ENCODE measurements at regions not wholly inside any gene's neighbourhood (a gene's known extent, or its start where the extent isn't known, plus 50 kb on each side); places are given as distances from the start of the nearest gene placed in this dataset.

DNA sequence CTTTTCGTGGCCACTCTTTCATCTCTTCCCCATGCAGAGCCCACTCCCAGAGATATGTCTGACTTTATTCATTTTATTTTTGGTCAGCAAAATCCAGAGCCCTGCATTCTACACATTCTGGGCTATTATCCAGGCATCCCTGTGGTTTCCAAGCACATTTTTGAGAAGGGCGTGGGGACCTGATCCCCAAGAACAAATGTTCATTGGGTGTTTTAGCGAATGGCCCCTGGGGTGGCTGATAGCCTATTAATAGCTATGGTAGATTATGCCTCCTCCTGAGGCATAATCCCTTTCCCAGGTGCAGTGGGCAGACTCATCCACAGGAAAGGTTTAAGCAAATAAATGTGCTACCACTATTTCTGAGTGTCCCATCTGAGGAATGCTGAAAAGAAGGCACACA is 511.8 kb upstream of the USP24 start:
- H3F3A ChIP-seq (ENCODE audit: low read depth) = no peaks in the 10 kb centered on the region
- no peaks in the 10 kb centered on the region for H3K36me3 ChIP-seq (ENCODE audit: insufficient read depth, low read length)
- H3K9ac ChIP-seq (ENCODE audit: low read depth, low read length, poor library complexity, severe bottlenecking) = no peak overlapping the region
- H4K20me1 ChIP-seq (ENCODE audit: insufficient read depth, low read length, poor library complexity, severe bottlenecking) = no peaks in the 10 kb centered on the region
- H2AFZ ChIP-seq (ENCODE audit: low read length) = no peak overlapping the region
- H3K27me3 ChIP-seq (ENCODE audit: insufficient read depth, low read length, poor library complexity, severe bottlenecking) = no peaks in the 10 kb centered on the region
- no peak overlapping the region for H3K4me3 ChIP-seq (ENCODE audit: low read length, poor library complexity, severe bottlenecking)
- no peaks in the 10 kb centered on the region for H3K4me1 ChIP-seq (ENCODE audit: insufficient read depth, low read length, poor library complexity, severe bottlenecking)
- TF ChIP-seq, protein P1, sequence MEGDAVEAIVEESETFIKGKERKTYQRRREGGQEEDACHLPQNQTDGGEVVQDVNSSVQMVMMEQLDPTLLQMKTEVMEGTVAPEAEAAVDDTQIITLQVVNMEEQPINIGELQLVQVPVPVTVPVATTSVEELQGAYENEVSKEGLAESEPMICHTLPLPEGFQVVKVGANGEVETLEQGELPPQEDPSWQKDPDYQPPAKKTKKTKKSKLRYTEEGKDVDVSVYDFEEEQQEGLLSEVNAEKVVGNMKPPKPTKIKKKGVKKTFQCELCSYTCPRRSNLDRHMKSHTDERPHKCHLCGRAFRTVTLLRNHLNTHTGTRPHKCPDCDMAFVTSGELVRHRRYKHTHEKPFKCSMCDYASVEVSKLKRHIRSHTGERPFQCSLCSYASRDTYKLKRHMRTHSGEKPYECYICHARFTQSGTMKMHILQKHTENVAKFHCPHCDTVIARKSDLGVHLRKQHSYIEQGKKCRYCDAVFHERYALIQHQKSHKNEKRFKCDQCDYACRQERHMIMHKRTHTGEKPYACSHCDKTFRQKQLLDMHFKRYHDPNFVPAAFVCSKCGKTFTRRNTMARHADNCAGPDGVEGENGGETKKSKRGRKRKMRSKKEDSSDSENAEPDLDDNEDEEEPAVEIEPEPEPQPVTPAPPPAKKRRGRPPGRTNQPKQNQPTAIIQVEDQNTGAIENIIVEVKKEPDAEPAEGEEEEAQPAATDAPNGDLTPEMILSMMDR (conservative IDR thresholded peaks at IDR 0.05; ENCODE audit: low read length) = no peak
- TF ChIP-seq EZH2phosphoT487 (IDR thresholded peaks at IDR 0.05; ENCODE audit: borderline replicate concordance) = no peak
- no peaks in the 10 kb centered on the region for H3K79me2 ChIP-seq (ENCODE audit: insufficient read depth, low read length)
- H3K9me2 ChIP-seq (replicated peaks; ENCODE audit: low read depth, low read length) = no peaks in the 10 kb centered on the region
- no peaks in the 10 kb centered on the region for H3K9me3 ChIP-seq (ENCODE audit: insufficient read depth, low read depth, low read length)
- H3K4me2 ChIP-seq (ENCODE audit: low read depth, low read length, poor library complexity, severe bottlenecking) = no peak overlapping the region

DNA sequence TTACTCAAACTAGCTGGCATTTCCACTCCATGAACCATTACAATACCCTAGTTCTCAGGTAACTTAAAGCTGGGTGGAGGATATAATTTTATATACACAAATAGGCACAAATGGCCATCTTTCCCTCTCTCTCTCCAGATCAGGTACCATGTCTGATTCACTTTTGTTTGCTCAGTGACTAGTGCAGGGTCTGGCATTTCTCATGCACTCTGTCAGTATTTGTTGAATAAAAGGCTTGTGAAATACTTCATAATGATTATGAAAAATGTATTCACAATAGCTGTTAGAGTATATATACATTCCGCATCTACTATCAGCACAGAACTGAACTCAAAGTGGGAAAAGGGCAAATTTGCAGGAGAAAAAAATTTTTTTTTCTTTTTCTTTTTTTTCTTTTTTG is 510.2 kb upstream of the USP24 start:
- Histone ChIP-seq H3K9ac (ENCODE audit: low read depth, low read length, poor library complexity, severe bottlenecking) (no peak overlapping the region), H3K4me2 (ENCODE audit: low read depth, low read length, poor library complexity, severe bottlenecking) (no peak overlapping the region)

DNA sequence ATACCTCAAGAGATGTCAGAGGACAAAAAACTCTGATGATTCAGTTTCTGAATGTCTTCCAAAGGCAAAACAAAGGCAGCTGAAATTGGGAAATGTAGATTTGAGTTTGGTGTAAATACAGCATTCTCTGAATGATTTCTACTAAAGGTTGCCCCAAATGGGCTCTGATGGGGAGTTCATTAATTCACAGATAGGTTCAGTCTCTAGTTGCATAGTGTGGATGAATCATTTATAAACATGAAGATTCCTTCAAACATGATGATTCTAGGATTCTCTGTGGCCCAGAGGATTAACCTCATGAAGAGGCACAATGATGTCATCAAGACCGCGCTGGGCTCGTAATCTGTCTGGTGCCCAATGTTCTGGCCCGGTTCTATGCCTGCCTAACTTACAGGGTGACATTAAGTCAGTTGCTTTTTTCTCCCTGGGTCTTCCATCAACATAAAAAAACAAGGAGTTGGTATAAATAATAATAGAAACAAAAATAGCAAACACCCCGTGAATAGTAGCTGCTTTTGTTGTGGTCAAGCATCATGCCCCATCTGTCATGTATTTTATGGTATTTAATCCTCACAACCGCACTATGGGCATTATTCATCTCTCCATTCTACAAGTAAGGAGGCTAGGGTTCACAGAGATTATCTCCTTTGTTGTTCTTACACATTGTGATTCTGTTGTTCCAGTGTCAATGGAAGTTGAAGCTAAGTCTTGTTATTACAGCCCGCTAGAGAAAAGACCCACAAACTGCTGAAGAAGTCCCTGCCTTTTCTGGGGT is 509.6 kb upstream of the USP24 start:
- TF ChIP-seq, protein P1 (conservative IDR thresholded peaks at IDR 0.05; ENCODE audit: low read length) = no peak
- TF ChIP-seq EZH2phosphoT487 (IDR thresholded peaks at IDR 0.05; ENCODE audit: borderline replicate concordance) = no peak
- Histone ChIP-seq H4K20me1 (ENCODE audit: insufficient read depth, low read length, poor library complexity, severe bottlenecking) (no peaks in the 10 kb centered on the region), H2AFZ (ENCODE audit: low read length) (no peak overlapping the region), H3K4me3 (ENCODE audit: low read length, poor library complexity, severe bottlenecking) (no peak overlapping the region), H3K27me3 (ENCODE audit: insufficient read depth, low read length, poor library complexity, severe bottlenecking) (no peaks in the 10 kb centered on the region), H3K4me2 (ENCODE audit: low read depth, low read length, poor library complexity, severe bottlenecking) (no peak overlapping the region), H3K9me2 (replicated peaks; ENCODE audit: low read depth, low read length) (no peaks in the 10 kb centered on the region), H3K79me2 (ENCODE audit: insufficient read depth, low read length) (no peaks in the 10 kb centered on the region), H3K9ac (ENCODE audit: low read depth, low read length, poor library complexity, severe bottlenecking) (no peak overlapping the region), H3K4me1 (ENCODE audit: insufficient read depth, low read length, poor library complexity, severe bottlenecking) (no peaks in the 10 kb centered on the region), H3K36me3 (ENCODE audit: insufficient read depth, low read length) (no peaks in the 10 kb centered on the region), H3F3A (ENCODE audit: low read depth) (no peaks in the 10 kb centered on the region), H3K9me3 (ENCODE audit: insufficient read depth, low read depth, low read length) (no peaks in the 10 kb centered on the region)

More for the DNA sequence above, 510.2 kb upstream of the USP24 start:
- no peaks in the 10 kb centered on the region for H4K20me1 ChIP-seq (ENCODE audit: insufficient read depth, low read length, poor library complexity, severe bottlenecking)
- no peaks in the 10 kb centered on the region for H3K9me2 ChIP-seq (replicated peaks; ENCODE audit: low read depth, low read length)
- H3K4me3 ChIP-seq (ENCODE audit: low read length, poor library complexity, severe bottlenecking) = no peak overlapping the region
- no peaks in the 10 kb centered on the region for H3F3A ChIP-seq (ENCODE audit: low read depth)
- H3K36me3 ChIP-seq (ENCODE audit: insufficient read depth, low read length) = no peaks in the 10 kb centered on the region
- no peak overlapping the region for H2AFZ ChIP-seq (ENCODE audit: low read length)
- no peaks in the 10 kb centered on the region for H3K79me2 ChIP-seq (ENCODE audit: insufficient read depth, low read length)
- no peaks in the 10 kb centered on the region for H3K9me3 ChIP-seq (ENCODE audit: insufficient read depth, low read depth, low read length)
- TF ChIP-seq EZH2phosphoT487 (IDR thresholded peaks at IDR 0.05; ENCODE audit: borderline replicate concordance) = no peak
- TF ChIP-seq, protein P1 (conservative IDR thresholded peaks at IDR 0.05; ENCODE audit: low read length) = no peak
- H3K27me3 ChIP-seq (ENCODE audit: insufficient read depth, low read length, poor library complexity, severe bottlenecking) = no peaks in the 10 kb centered on the region
- H3K4me1 ChIP-seq (ENCODE audit: insufficient read depth, low read length, poor library complexity, severe bottlenecking) = no peaks in the 10 kb centered on the region

Data from Loucy (cell line).